H9 (cell line): ENCODE measurements at regions not wholly inside any gene's neighbourhood (a gene's known extent, or its start where the extent isn't known, plus 50 kb on each side); places are given as distances from the start of the nearest gene placed in this dataset.

ENCODE experiments used
- DNase-seq: peaks from one replicate; pipeline ENCODE4 v3.0.0-alpha.2; 2017
- H2AFZ ChIP-seq: one replicate; pipeline ENCODE4 v1.6.1; 2013; ENCODE audit warnings: mild to moderate bottlenecking, low read length, control low read depth, moderate library complexity
- H2AK5ac ChIP-seq: 2 replicates; pipeline ENCODE4 v1.6.1; 2013; ENCODE audit warnings: low read length, control low read depth, mixed read lengths; ENCODE audit not compliant: insufficient read length
- H2BK120ac ChIP-seq: one replicate; pipeline ENCODE4 v1.6.1; 2013; ENCODE audit warnings: low read depth, mild to moderate bottlenecking, low read length, control low read depth, inconsistent platforms; ENCODE audit not compliant: poor library complexity, severe bottlenecking
- H2BK12ac ChIP-seq: 2 replicates; pipeline ENCODE4 v1.6.1; 2013; ENCODE audit warnings: low read length, control low read depth, mixed read lengths, low read depth; ENCODE audit not compliant: insufficient read length
- H2BK15ac ChIP-seq: 2 replicates; pipeline ENCODE4 v1.6.1; 2013; ENCODE audit warnings: low read depth, low read length, control low read depth
- H2BK20ac ChIP-seq: one replicate; pipeline ENCODE4 v1.6.1; 2013; ENCODE audit warnings: low read depth, mild to moderate bottlenecking, low read length, control low read depth, inconsistent platforms; ENCODE audit not compliant: poor library complexity, severe bottlenecking
- H2BK5ac ChIP-seq: 2 replicates; pipeline ENCODE4 v1.6.1; 2013; ENCODE audit warnings: low read length, control low read depth, mixed read lengths; ENCODE audit not compliant: insufficient read length
- H3K14ac ChIP-seq: 2 replicates; pipeline ENCODE4 v1.6.1; 2013; ENCODE audit warnings: low read length, control low read depth; ENCODE audit not compliant: insufficient read depth
- H3K18ac ChIP-seq: 2 replicates; pipeline ENCODE4 v1.6.1; 2013; ENCODE audit warnings: low read depth, mild to moderate bottlenecking, mixed read lengths, low read length, control low read depth; ENCODE audit not compliant: insufficient read length
- H3K23ac ChIP-seq: 2 replicates; pipeline ENCODE4 v1.6.1; 2013; ENCODE audit warnings: low read length, control low read depth, mixed read lengths, low read depth; ENCODE audit not compliant: insufficient read length
- H3K23me2 ChIP-seq: 2 replicates; pipeline ENCODE4 v1.6.1; 2013; ENCODE audit warnings: low read depth, mild to moderate bottlenecking, mixed read lengths, low read length, control low read depth; ENCODE audit not compliant: insufficient read length, poor library complexity, severe bottlenecking
- H3K27ac ChIP-seq: 2 replicates; pipeline ENCODE4 v1.5.1; 2013; ENCODE audit warnings: low read length, control low read depth, mixed read lengths, low read depth; ENCODE audit not compliant: insufficient read length
- H3K27me3 ChIP-seq: 2 replicates; pipeline ENCODE4 v1.6.1; 2013; ENCODE audit warnings: low read length, control low read depth, inconsistent platforms; ENCODE audit not compliant: insufficient read depth
- H3K4ac ChIP-seq: 2 replicates; pipeline ENCODE4 v1.6.1; 2013; ENCODE audit warnings: low read depth, mild to moderate bottlenecking, control low read depth, inconsistent platforms, low read length, moderate library complexity
- H3K4me1 ChIP-seq: 2 replicates; pipeline ENCODE4 v1.6.1; 2013; ENCODE audit warnings: low read length, control low read depth, inconsistent platforms; ENCODE audit not compliant: insufficient read depth
- H3K4me2 ChIP-seq: 2 replicates; pipeline ENCODE4 v1.6.1; 2013; ENCODE audit warnings: low read length, control low read depth, mixed read lengths; ENCODE audit not compliant: insufficient read length, insufficient read depth
- H3K56ac ChIP-seq: 2 replicates; pipeline ENCODE4 v1.6.1; 2013; ENCODE audit warnings: low read depth, mild to moderate bottlenecking, mixed read lengths, low read length, control low read depth; ENCODE audit not compliant: insufficient read length
- H3K79me1 ChIP-seq: 2 replicates; pipeline ENCODE4 v1.6.1; 2013; ENCODE audit warnings: low read depth, mild to moderate bottlenecking, moderate library complexity, low read length, control low read depth, inconsistent platforms; ENCODE audit not compliant: insufficient read depth, poor library complexity, severe bottlenecking
- H3K79me2 ChIP-seq: 2 replicates; pipeline ENCODE4 v1.6.1; 2013; ENCODE audit warnings: low read length, control low read depth, inconsistent platforms; ENCODE audit not compliant: insufficient read depth
- H3K9ac ChIP-seq: 2 replicates; pipeline ENCODE4 v1.6.1; 2013; ENCODE audit warnings: low read length, control low read depth, mixed read lengths; ENCODE audit not compliant: insufficient read length; ENCODE audit errors: extremely low read depth
- H3K9me3 ChIP-seq: one replicate; pipeline ENCODE4 v1.6.1; 2013; ENCODE audit warnings: low read depth, low read length, inconsistent platforms; ENCODE audit not compliant: control insufficient read depth
- H3T11ph ChIP-seq: one replicate; pipeline ENCODE4 v1.6.1; 2013; ENCODE audit warnings: mild to moderate bottlenecking, low read length, control low read depth, inconsistent platforms
- H4K20me1 ChIP-seq: one replicate; pipeline ENCODE4 v1.6.1; 2013; ENCODE audit not compliant: control insufficient read depth, insufficient read length, insufficient read depth
- H4K5ac ChIP-seq: 2 replicates; pipeline ENCODE4 v1.6.1; 2013; ENCODE audit warnings: low read depth, mild to moderate bottlenecking, mixed read lengths, low read length, control low read depth; ENCODE audit not compliant: insufficient read length
- H4K8ac ChIP-seq: replicated peaks from 2 replicates; pipeline ENCODE4 v1.6.1; 2013; ENCODE audit warnings: low read length, control low read depth, mixed read lengths, low read depth; ENCODE audit not compliant: insufficient read length
- H4K91ac ChIP-seq: 2 replicates; pipeline ENCODE4 v1.6.1; 2013; ENCODE audit warnings: low read depth, mild to moderate bottlenecking, moderate library complexity, mixed read lengths, low read length, control low read depth; ENCODE audit not compliant: insufficient read length
- H3K27ac Mint-ChIP-seq, 3 experiments: 2 replicates in 2 of 3; 3 replicates in 1 of 3; pipeline ENCODE4 v1.8.0; 2020 to 2021; ENCODE audit warnings: mixed read lengths in 3 of 3, mild to moderate bottlenecking in 1 of 3, moderate library complexity in 1 of 3
- H3K27me3 Mint-ChIP-seq: 2 replicates; pipeline ENCODE4 v1.8.0; 2021; ENCODE audit warnings: low read depth, mild to moderate bottlenecking, moderate library complexity, mixed read lengths
- H3K36me3 Mint-ChIP-seq, 3 experiments: 2 replicates in 2 of 3; 3 replicates in 1 of 3; pipeline ENCODE4 v1.8.0; 2020 to 2021; ENCODE audit warnings: low read depth in 3 of 3, mixed read lengths in 3 of 3; ENCODE audit not compliant: insufficient read depth in 1 of 3
- H3K4me1 Mint-ChIP-seq, 2 experiments: 2 replicates each; pipeline ENCODE4 v1.8.0; 2020; ENCODE audit warnings: mixed read lengths in 2 of 2
- H3K4me3 Mint-ChIP-seq, 2 experiments: 2 replicates in 1 of 2; 3 replicates in 1 of 2; pipeline ENCODE4 v1.8.0; 2020 to 2021; ENCODE audit warnings: mild to moderate bottlenecking in 2 of 2, mixed read lengths in 2 of 2, moderate library complexity in 1 of 2
- H3K9me3 Mint-ChIP-seq, 2 experiments: 2 replicates in 1 of 2; 3 replicates in 1 of 2; pipeline ENCODE4 v1.8.0; 2020; ENCODE audit warnings: mild to moderate bottlenecking in 2 of 2, mixed read lengths in 2 of 2, moderate library complexity in 1 of 2
- CTCF ChIP-seq: fragments of 200-600 bp; sonication (generic); conservative IDR thresholded peaks from 3 replicates; pipeline ENCODE4 v1.8.0; 2021; ENCODE audit warnings: antibody characterized with exemption, mild to moderate bottlenecking
- WGBS: extraction: QIAGEN DNeasy Blood & Tissue Kit; methylation state at CpG from one replicate; pipeline ENCODE4 v1.1.7; 2013; ENCODE audit warnings: missing lambda C conversion rate, low lambda C conversion rate, mixed read lengths; ENCODE audit not compliant: insufficient read length; ENCODE audit errors: extremely low coverage; 5-methylcytosine and 5-hydroxymethylcytosine counted together

- peak overlapping the region; percentile 47 to 89 (median 70); a peak in 4 of 7 replicates for H3K27ac Mint-ChIP-seq
- H3T11ph ChIP-seq = no peak overlapping the region
- no peak overlapping the region for H3K27ac ChIP-seq
- H3K9me3 ChIP-seq = no peaks in the 10 kb centered on the region
- H4K8ac ChIP-seq = no peak overlapping the region
- H4K91ac ChIP-seq = no peak overlapping the region
- no peak overlapping the region for H2BK15ac ChIP-seq
- peaks cover 27 to 28% of the 10 kb centered on the region in 2 experiments for H3K4me1 Mint-ChIP-seq
- TF ChIP-seq CTCF = no peak
- H3K27me3 Mint-ChIP-seq = peaks cover 8% of the 10 kb centered on the region
- no peak overlapping the region for H3K4me2 ChIP-seq
- no CpG with 5 or more reads among the region's 13 CpGs for WGBS
- H3K27me3 ChIP-seq = no peaks in the 10 kb centered on the region
- peaks cover 4% of the 10 kb centered on the region; the same call in 1 of the 2 replicates for H3K4me1 ChIP-seq
- no peaks in the 10 kb centered on the region for H3K79me2 ChIP-seq
- H4K20me1 ChIP-seq = no peaks in the 10 kb centered on the region
- H3K36me3 Mint-ChIP-seq = peaks cover 0 to 7% (median 0%) of the 10 kb centered on the region in 3 experiments; a peak in 3 of 7 replicates
- peak; percentile 48 for DNase-seq
- no peaks in the 10 kb centered on the region for H3K79me1 ChIP-seq
- H3K9ac ChIP-seq = no peak overlapping the region
- no peak overlapping the region for H3K56ac ChIP-seq
- no peak overlapping the region for H4K5ac ChIP-seq
- H3K18ac ChIP-seq = no peak overlapping the region
- no peak overlapping the region for H3K4me3 Mint-ChIP-seq
- H3K23ac ChIP-seq = no peak overlapping the region
- H2BK120ac ChIP-seq = no peak overlapping the region
- peak overlapping the region; percentile 54; the same call in 1 of the 2 replicates for H3K14ac ChIP-seq
- no peak overlapping the region for H2BK12ac ChIP-seq
- no peak overlapping the region for H2BK5ac ChIP-seq
- H2BK20ac ChIP-seq = no peak overlapping the region
- H2AK5ac ChIP-seq = no peak overlapping the region
- H3K4ac ChIP-seq = no peak overlapping the region
- H3K9me3 Mint-ChIP-seq = peaks cover 0 to 11% of the 10 kb centered on the region in 2 experiments; a peak in 3 of 5 replicates
- H3K23me2 ChIP-seq = no peaks in the 10 kb centered on the region
- no peak overlapping the region for H2AFZ ChIP-seq
These were observed 708.1 kb downstream of the BRD1 start for GRCh38 chr22:49119551-49119952.
